H7 (cell line): ENCODE measurements at regions not wholly inside any gene's neighbourhood (a gene's known extent, or its start where the extent isn't known, plus 50 kb on each side); places are given as distances from the start of the nearest gene placed in this dataset.
"Not testable (repeated sequence)": the region's sequence is repeated elsewhere in the genome, so short reads cannot be mapped to it uniquely, and the experiment has no call there.

Experiments used
- DNase-seq: peaks from one replicate; pipeline ENCODE4 v3.0.0; 2012
- H3K27me3 ChIP-seq: 2 replicates; pipeline ENCODE4 v1.6.0; 2011; ENCODE audit warnings: mild to moderate bottlenecking, low read length; ENCODE audit not compliant: control insufficient read depth, insufficient read depth
- H3K36me3 ChIP-seq: replicated peaks from 2 replicates; pipeline ENCODE4 v1.5.1; 2011; ENCODE audit warnings: low read length; ENCODE audit not compliant: control insufficient read depth, insufficient read depth
- H3K4me3 ChIP-seq: 2 replicates; pipeline ENCODE4 v1.5.1; 2011; ENCODE audit warnings: low read depth, mild to moderate bottlenecking, control low read depth, low read length, moderate library complexity; ENCODE audit not compliant: insufficient read depth

DNA sequence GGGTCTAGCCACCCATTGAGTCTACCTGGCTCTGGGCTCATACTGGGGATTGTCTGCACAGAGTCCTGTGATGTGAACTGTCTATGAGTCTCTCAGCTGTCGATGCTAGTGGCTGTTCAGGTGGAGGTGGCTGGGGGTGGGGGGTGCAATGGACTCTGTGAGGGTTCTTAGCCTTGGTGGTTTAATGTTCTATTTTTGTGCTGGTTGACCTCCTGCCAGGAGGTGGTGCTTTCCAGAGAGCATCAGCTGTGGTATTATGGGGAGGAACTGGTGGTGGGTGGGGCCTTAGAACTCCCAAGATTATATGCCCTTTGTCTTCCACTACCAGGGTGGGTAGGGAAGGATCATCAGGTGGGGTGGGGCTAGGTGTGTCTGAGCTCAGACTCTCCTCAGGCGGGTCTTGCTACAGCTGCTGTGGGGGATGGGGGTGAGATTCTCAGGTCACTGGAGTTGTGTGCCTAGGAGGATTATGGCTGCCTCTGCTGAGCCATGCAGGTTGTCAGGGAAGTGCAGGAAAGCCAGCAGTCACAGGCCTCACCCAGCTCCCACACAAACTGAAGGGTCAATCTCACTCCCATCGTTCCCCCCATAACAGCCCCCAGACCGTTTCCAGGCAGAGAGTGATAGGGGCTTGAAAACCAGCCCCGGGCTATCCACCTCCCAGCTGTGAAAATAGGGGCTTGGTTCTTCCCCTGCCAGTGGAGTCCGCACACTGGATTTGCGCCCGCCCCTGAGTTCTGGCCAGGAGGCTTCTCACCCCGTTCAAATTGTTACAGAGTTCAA is 104.0 kb upstream of the EPB41L4A start:
- not testable (repeated sequence) for H3K4me3 ChIP-seq, H3K36me3 ChIP-seq, DNase-seq

DNA sequence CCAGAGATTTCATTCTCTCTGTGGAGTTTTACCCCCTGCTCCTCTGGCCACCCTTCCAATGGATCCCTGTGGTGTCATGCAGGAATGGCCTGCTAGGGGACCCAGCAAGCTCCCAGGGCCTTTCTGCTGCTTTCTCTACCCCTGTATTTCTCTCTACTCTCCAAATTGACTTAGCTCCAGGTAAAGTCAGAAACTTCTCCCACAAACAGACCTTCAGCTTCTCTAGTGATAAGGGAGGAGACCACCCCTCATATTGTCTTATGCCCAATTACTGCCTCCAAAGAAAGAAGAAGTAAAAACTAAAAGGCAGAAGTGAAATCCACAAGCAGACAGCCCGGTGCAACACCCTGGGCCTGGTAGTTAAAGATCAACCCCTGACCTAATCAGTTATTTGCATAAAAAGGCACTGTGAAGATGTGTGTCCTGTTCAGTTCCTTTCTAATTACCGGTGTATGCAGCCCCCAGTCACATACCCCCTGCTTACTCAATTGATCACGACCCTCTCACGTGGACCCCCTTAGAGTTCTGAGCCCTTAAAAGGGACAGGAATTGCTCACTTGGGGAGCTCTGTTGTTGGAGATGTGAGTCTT is 104.7 kb upstream of the EPB41L4A start:
- not testable (repeated sequence) for H3K27me3 ChIP-seq, DNase-seq, H3K36me3 ChIP-seq, H3K4me3 ChIP-seq

More for the DNA sequence above, 104.0 kb upstream of the EPB41L4A start:
- H3K27me3 ChIP-seq, result not testable (repeated sequence)

DNA sequence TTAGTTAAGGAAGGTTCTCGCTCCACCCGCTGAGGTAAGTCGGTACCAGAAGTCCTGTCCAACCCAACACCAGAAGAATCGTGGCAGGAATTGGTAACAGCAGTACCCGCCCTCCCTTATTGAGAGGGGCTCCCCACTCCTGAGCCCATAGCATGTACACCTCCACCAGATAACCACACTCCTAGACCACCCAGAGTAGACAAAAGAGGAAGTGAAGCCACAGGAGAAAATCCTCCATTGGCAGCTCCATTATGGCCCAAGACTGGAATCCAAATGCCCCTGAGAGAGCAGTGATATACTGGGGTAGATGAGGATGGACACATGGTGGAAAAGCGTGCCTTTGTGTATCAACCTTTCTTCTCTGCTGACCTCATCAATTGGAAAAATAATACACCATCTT is 106.1 kb upstream of the EPB41L4A start:
- no peak for DNase-seq
- Histone ChIP-seq H3K27me3 (no peaks in the 10 kb centered on the region), H3K4me3 (no peak overlapping the region), H3K36me3 (no peaks in the 10 kb centered on the region)

DNA sequence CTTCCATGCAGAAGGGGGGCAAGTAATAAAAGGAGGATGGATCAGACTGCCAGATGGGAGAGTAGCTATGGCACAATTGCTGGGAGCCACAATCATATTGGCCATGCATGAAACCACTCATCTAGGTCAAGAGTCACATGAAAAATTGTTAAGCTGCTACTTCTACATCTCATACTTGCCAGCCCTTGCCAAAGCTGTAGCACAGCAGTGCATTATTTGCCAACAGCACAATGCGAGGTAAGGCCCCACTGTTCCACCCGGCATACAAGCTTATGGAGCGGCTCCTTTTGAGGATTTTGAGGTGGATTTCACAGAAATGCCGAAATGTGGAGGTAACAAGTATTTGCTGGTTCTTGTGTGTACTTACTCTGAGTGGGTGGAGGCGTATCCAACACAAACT is 109.9 kb upstream of the EPB41L4A start:
- DNase-seq, result no peak
- Histone ChIP-seq H3K27me3 (no peaks in the 10 kb centered on the region; the same call in 1 of the 2 replicates), H3K36me3 (no peaks in the 10 kb centered on the region), H3K4me3 (no peak overlapping the region)

DNA sequence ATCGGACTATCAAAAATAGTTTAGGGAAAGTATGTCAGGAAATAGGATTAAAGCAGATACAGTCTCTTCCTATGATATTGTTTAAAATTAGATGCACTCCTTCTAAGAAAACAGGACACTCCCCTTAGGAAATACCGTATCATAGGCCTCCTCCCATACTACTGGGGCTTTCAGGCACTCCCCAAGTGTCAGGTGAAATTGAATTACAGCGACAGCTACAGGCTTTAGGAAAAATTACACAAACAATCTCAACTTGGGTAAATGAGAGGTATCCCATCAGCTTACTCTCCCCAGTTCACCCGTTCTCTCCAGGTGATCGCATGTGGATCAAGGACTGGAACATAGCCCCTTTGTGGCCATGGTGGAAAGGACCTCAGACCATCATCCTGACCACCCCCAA is 110.4 kb upstream of the EPB41L4A start:
- peak; percentile 27 for DNase-seq
- no peaks in the 10 kb centered on the region for H3K36me3 ChIP-seq
- H3K4me3 ChIP-seq, result no peak overlapping the region
- H3K27me3 ChIP-seq, result no peaks in the 10 kb centered on the region; the same call in 1 of the 2 replicates

DNA sequence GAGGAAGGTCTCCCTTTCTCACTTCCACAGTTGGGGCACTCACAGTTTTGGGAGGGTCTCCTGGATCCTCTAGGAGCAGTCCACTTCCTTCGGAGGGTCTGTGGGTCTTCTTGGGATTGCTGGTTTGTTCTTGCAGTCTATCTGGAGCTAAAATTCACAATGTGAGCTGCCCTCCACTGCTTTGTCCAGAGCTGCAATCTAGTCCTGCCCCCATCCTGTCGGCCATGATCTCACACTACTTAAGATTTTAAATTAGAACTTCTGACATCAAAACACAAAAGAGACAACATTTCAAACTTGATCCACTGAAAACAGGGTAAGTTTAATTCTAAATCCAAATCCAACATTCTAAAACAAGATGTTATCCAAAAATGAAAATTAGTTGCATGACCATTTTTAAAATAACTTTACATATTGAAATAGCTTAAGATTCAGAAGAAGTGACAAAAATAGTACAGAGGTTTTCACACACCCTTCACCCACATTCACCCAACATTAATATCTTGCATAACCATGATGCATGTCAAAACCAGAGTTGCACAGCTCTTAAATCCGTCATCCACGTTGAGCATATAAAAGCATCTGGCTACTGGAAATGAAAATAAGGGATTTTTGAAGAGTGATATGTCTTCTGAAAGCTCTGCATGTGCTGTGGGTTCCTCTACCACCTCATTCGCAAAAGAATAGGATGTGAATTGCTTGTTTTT is 113.7 kb upstream of the EPB41L4A start:
- no peaks in the 10 kb centered on the region; the same call in 1 of the 2 replicates for H3K27me3 ChIP-seq
- no peaks in the 10 kb centered on the region for H3K36me3 ChIP-seq
- DNase-seq, result no peak
- H3K4me3 ChIP-seq, result no peak overlapping the region

DNA sequence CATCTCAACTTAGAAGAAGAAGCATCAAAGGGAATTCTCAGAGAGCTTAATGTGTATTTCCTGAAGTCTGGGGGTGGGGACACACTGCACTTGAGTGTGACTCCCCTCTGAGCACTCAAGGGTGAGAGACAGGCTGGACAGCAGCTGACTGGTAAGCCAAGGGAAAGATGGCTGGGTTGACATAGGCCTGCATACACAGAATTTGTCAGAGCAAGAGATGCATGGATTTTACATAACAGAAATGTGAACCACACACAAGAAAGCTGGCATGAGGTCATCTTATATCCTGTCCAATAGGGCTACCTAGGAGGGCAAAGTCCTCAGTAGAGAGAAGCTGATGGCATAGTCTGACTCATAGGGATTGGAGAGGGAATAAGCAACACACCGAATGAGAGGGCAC is 114.3 kb upstream of the EPB41L4A start:
- Histone ChIP-seq H3K27me3 (no peaks in the 10 kb centered on the region; the same call in 1 of the 2 replicates), H3K4me3 (no peak overlapping the region), H3K36me3 (no peaks in the 10 kb centered on the region)
- no peak for DNase-seq

DNA sequence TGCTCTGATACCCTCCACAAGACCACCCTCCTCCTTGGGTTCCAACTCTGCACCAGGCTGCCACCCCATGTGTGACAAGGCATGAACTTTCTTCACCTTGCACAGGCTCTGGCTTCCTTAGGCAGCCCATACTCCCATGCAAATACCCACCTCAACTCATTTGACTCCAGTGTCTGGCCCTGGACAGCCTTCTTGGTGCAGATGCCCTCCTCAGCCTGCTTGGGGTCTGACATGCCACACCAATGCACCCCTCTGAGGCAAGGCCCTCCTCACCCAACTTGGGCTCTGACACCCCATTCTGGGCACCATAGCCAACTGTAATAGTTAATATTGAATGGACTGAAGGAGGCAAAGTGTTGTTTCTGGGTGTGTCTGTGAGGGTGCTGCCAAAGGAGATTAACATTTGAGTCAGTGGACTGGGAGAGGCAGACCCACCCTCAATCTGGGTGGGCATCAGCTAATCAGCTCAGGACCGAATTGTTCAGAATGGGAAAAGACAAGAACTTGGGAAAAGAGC is 115.0 kb upstream of the EPB41L4A start:
- no peak for DNase-seq
- no peak overlapping the region for H3K4me3 ChIP-seq
- no peaks in the 10 kb centered on the region for H3K36me3 ChIP-seq
- H3K27me3 ChIP-seq, result no peaks in the 10 kb centered on the region; the same call in 1 of the 2 replicates

DNA sequence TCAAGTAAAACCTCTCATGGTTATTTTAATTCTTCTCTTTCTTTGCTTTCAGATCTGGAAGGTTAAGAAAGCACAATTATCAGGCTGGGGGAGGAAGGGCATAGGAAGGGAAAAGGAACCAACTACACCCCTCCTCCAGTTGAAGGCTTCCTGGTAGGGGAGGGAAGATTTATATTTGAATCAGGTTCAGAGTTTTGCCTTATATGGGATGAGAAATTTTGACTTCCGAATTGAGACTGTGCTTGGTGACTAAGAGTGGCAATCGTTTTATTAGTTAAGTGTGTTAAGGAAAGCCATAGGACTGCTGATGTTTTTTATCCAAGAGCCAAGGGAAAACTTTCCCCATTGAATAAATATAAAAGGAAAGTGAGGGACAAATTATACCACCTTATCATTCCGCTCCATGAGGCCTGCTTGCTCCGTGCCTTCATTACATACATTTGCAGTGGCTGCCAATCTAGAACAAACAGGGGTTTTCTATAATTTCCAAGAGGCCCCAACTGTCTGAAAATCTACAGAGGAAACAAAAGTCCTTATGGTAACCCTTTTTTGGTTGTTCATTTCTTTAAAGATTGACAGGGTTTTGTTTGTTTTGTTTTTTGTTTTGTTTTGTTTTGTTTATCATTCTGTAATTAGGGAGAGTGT is 115.7 kb upstream of the EPB41L4A start:
- no peak for DNase-seq
- H3K4me3 ChIP-seq, result no peak overlapping the region
- no peaks in the 10 kb centered on the region for H3K36me3 ChIP-seq
- H3K27me3 ChIP-seq, result no peaks in the 10 kb centered on the region; the same call in 1 of the 2 replicates

DNA sequence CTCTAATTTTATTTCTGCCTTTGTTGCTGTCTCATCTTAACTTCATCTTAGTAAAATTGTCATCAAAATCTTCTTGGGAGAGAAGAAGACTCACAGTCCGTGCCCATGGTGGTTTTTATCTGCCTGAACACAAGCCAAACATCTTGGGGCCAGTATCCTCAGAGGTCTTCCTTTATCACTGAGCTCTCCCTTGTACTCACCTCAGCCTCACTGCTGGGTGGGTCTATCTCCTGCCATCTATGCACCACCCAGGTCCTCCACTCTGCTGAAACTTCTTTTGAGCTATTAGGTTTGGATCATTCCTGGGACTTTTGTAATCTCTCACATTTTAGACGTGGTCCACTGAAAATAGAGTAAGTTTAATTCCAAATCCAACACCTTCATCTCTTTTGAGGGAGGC is 116.3 kb upstream of the EPB41L4A start:
- H3K27me3 ChIP-seq, result no peaks in the 10 kb centered on the region; the same call in 1 of the 2 replicates

DNA sequence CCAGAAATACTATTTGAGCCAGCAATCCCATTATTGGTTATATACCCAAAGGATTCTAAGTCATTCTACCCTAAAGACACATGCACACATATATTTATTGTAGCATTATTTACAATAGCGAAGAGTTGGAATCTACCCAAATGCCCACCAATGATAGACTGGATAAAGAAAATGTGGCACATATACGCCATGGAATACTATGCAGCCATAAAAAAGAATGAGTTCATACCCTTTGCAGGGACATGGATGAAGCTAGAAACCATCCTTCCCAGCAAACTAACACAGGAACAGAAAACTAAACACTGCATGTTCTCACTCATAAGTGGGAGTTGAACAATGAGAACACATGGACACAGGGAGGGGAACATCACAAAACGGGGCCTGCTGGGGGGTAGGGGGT is 125.5 kb upstream of the EPB41L4A start:
- not testable (repeated sequence) for H3K36me3 ChIP-seq, H3K27me3 ChIP-seq, DNase-seq, H3K4me3 ChIP-seq

More for the DNA sequence above, 116.3 kb upstream of the EPB41L4A start:
- Histone ChIP-seq H3K36me3 (no peaks in the 10 kb centered on the region), H3K4me3 (no peak overlapping the region)
- DNase-seq, result no peak

DNA sequence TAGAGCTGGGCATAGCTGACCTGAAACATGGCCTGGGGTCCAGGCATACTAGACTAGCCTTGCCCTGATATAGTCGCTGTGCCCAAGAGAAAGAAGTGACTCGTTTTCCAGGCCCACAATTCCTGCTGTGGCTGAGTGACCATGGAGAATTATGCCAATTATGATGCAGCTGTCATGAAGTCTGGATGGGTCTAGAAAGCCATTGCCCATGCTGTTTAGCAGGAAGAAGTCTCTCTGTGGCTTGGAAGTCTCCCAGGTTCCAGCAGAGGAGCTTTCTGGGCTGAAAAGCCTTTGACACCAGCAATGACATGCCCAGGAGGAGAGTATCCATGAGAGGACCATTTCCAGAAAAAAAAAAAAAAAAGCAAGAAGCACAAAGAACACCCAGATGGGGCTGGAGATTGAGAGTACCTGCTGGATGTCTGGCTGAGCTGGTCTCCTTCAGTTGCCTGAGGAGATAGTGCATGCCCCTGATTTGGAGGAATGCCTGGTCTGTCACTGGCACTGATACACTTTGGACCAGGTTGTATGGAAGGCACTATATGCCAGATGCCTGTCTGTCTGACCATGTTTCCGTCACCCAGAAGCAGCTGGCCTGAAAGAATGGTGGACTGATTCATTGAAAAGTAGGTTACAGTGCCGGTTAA is 128.0 kb upstream of the EPB41L4A start:
- H3K27me3 ChIP-seq, result no peaks in the 10 kb centered on the region

DNA sequence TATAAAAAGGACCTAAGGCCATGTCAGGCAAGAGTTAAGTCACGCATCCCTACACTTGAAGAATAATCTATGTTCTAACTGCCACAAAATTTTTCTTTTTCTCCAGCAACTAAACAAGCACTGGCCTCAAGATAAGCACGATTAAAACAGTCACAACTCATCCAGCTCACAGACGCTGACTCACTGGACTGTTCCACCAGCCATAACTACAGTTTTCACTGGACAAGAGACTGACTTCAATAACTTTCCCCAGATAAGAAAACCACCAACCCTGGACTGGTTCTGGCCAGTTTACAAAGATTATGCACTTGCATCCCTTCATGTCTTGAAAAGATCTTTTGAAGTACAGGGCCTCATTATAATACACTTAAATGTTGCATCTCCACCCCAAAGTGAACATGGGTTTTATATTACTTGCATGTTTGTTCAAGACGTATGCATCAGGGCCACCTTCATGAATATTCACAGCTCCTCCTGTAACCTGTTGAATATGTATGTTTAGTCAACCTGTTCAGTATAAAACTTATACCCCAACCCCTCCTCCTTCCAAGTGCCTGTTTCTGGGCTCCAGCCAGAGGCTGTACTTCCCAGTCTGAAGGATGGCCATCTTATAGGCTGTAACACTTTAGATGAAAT is 129.3 kb upstream of the EPB41L4A start:
- DNase-seq, result no peak
- Histone ChIP-seq H3K27me3 (no peaks in the 10 kb centered on the region), H3K36me3 (no peaks in the 10 kb centered on the region), H3K4me3 (no peak overlapping the region)

More for the DNA sequence above, 128.0 kb upstream of the EPB41L4A start:
- DNase-seq, result no peak
- no peaks in the 10 kb centered on the region for H3K36me3 ChIP-seq
- H3K4me3 ChIP-seq, result no peak overlapping the region
